IMR-90 (cell line): ENCODE measurements at regions not wholly inside any gene's neighbourhood (a gene's known extent, or its start where the extent isn't known, plus 50 kb on each side); places are given as distances from the start of the nearest gene placed in this dataset.

Experiments
- ATAC-seq: fragments of 200-7000 bp; cut with Tn5 transposase; 2 replicates; pipeline ENCODE4 v1.9.1; 2020; ENCODE audit warnings: low read depth, mild to moderate bottlenecking, moderate library complexity
- BruUV-seq: library from RNA; stranded (reverse); fragments of 400-500 nt; replicated peaks from 2 replicates; lab custom pipeline; 2021; lab: Mats Ljungman, UMichigan
- CTCF ChIA-PET: fragments of 300-600 bp; formaldehyde crosslinking; extraction: SDS; loops from one replicate; lab custom pipeline; 2021; ENCODE audit warnings: antibody characterized with exemption; lab: Yijun Ruan, JAX
- POLR2A ChIA-PET: fragments of 300-600 bp; sonication (Branson Sonifier 250); formaldehyde crosslinking; loops from one replicate; lab custom pipeline; 2022; ENCODE audit warnings: antibody characterized with exemption; ENCODE audit not compliant: unreplicated experiment; lab: Charles Lee
- DNase-seq: peaks from one replicate; pipeline ENCODE4 v3.0.0; 2013
- H2AFZ ChIP-seq: replicated peaks from 2 replicates; pipeline ENCODE3; 2013; ENCODE audit warnings: low read length, mild to moderate bottlenecking; ENCODE audit not compliant: poor library complexity
- H2AK5ac ChIP-seq: 2 replicates; pipeline ENCODE4 v1.6.1; 2013; ENCODE audit warnings: low read depth, low read length, inconsistent platforms
- H2AK9ac ChIP-seq: replicated peaks from 2 replicates; pipeline ENCODE3; 2013; ENCODE audit warnings: mild to moderate bottlenecking, low read depth, low read length, moderate library complexity; ENCODE audit not compliant: poor library complexity
- H2BK120ac ChIP-seq: 2 replicates; pipeline ENCODE4 v1.6.1; 2013; ENCODE audit warnings: low read depth, low read length, inconsistent platforms
- H2BK15ac ChIP-seq: 3 replicates; pipeline ENCODE4 v1.6.1; 2013; ENCODE audit warnings: low read depth, low read length, inconsistent platforms
- H2BK20ac ChIP-seq: 2 replicates; pipeline ENCODE4 v1.6.1; 2013; ENCODE audit warnings: low read depth, mild to moderate bottlenecking, inconsistent platforms, low read length, moderate library complexity
- H2BK5ac ChIP-seq: 2 replicates; pipeline ENCODE4 v1.6.1; 2013; ENCODE audit warnings: mild to moderate bottlenecking, low read depth, low read length, inconsistent platforms; ENCODE audit not compliant: poor library complexity, severe bottlenecking
- H3K14ac ChIP-seq: replicated peaks from 2 replicates; pipeline ENCODE4 v1.6.1; 2013; ENCODE audit warnings: low read depth, low read length, inconsistent platforms
- H3K18ac ChIP-seq: 2 replicates; pipeline ENCODE4 v1.6.1; 2013; ENCODE audit warnings: low read depth, low read length, control low read depth
- H3K23ac ChIP-seq: 2 replicates; pipeline ENCODE4 v1.6.1; 2013; ENCODE audit warnings: low read depth, low read length, inconsistent platforms
- H3K27ac ChIP-seq: 2 replicates; pipeline ENCODE4 v1.5.1; 2013; ENCODE audit warnings: mild to moderate bottlenecking, control low read depth, low read length; ENCODE audit not compliant: insufficient read depth
- H3K27me3 ChIP-seq: 2 replicates; pipeline ENCODE4 v1.6.1; 2013; ENCODE audit warnings: low read length; ENCODE audit not compliant: control insufficient read depth, insufficient read depth
- H3K36me3 ChIP-seq: 2 replicates; pipeline ENCODE4 v1.6.1; 2013; ENCODE audit warnings: low read length, mixed read lengths; ENCODE audit not compliant: control insufficient read depth, insufficient read depth
- H3K4ac ChIP-seq: 2 replicates; pipeline ENCODE4 v1.6.1; 2013; ENCODE audit warnings: low read depth, low read length, inconsistent platforms
- H3K4me1 ChIP-seq: 2 replicates; pipeline ENCODE4 v1.6.1; 2013; ENCODE audit warnings: low read length, mixed read lengths; ENCODE audit not compliant: control insufficient read depth, insufficient read depth
- H3K4me2 ChIP-seq: 2 replicates; pipeline ENCODE4 v1.6.1; 2013; ENCODE audit warnings: low read depth, mild to moderate bottlenecking, control low read depth, low read length, moderate library complexity
- H3K4me3 ChIP-seq: 2 replicates; pipeline ENCODE4 v1.5.1; 2013; ENCODE audit warnings: low read depth, mild to moderate bottlenecking, control low read depth, low read length, moderate library complexity; ENCODE audit not compliant: insufficient read depth
- H3K56ac ChIP-seq: 2 replicates; pipeline ENCODE4 v1.6.1; 2013; ENCODE audit warnings: low read length, inconsistent platforms; ENCODE audit not compliant: insufficient read depth; ENCODE audit errors: extremely low read depth
- H3K79me1 ChIP-seq, 2 experiments: 2 replicates each; pipeline ENCODE4 v1.6.1; 2013; ENCODE audit warnings: low read length in 2 of 2, inconsistent platforms in 1 of 2, low read depth in 1 of 2
- H3K9ac ChIP-seq: 2 replicates; pipeline ENCODE4 v1.6.1; 2013; ENCODE audit warnings: low read depth, low read length, control low read depth
- H3K9me1 ChIP-seq: 2 replicates; pipeline ENCODE4 v1.6.1; 2013; ENCODE audit warnings: low read length, inconsistent platforms; ENCODE audit not compliant: insufficient read depth
- H3K9me3 ChIP-seq: 2 replicates; pipeline ENCODE4 v1.6.1; 2013; ENCODE audit warnings: low read length; ENCODE audit not compliant: control insufficient read depth, insufficient read depth
- H4K20me1 ChIP-seq: 2 replicates; pipeline ENCODE4 v1.6.1; 2013; ENCODE audit warnings: low read length, inconsistent platforms; ENCODE audit not compliant: insufficient read depth
- H4K5ac ChIP-seq: 2 replicates; pipeline ENCODE4 v1.6.1; 2013; ENCODE audit warnings: mild to moderate bottlenecking, low read depth, low read length, control low read depth
- H4K8ac ChIP-seq, 2 experiments: 2 replicates each; pipeline ENCODE4 v1.6.1; 2013; ENCODE audit warnings: low read depth in 2 of 2, low read length in 2 of 2, control low read depth in 1 of 2, inconsistent platforms in 1 of 2
- H4K91ac ChIP-seq: 2 replicates; pipeline ENCODE4 v1.6.1; 2013; ENCODE audit warnings: low read depth, low read length, inconsistent platforms; ENCODE audit not compliant: insufficient read depth
- BHLHE40 ChIP-seq: fragments of 150-350 bp; IDR thresholded peaks from 2 replicates; pipeline ENCODE4 v1.6.1; 2016; ENCODE audit warnings: mild to moderate bottlenecking, low read depth, low read length
- CEBPB ChIP-seq: IDR thresholded peaks from 2 replicates; pipeline ENCODE4 v1.6.1; 2012; ENCODE audit warnings: low read depth, low read length, improper control_type of control experiment
- ELK1 ChIP-seq: fragments of 150-350 bp; IDR thresholded peaks from 2 replicates; pipeline ENCODE4 v1.6.1; 2016; ENCODE audit warnings: low read depth, mild to moderate bottlenecking, low read length, moderate library complexity, borderline replicate concordance
- MXI1 ChIP-seq: IDR thresholded peaks from 2 replicates; pipeline ENCODE4 v1.6.1; 2012; ENCODE audit warnings: low read depth, mild to moderate bottlenecking, low read length, moderate library complexity, borderline replicate concordance
- NFE2L2 ChIP-seq: fragments of 150-350 bp; IDR thresholded peaks from 2 replicates; pipeline ENCODE4 v1.6.1; 2016; ENCODE audit warnings: low read depth, mild to moderate bottlenecking, low read length
- SMC3 ChIP-seq: fragments of 150-350 bp; IDR thresholded peaks from 2 replicates; pipeline ENCODE4 v1.6.1; 2016; ENCODE audit warnings: low read depth, mild to moderate bottlenecking, antibody characterized with exemption, low read length, moderate library complexity
- USF2 ChIP-seq: fragments of 150-350 bp; IDR thresholded peaks from 2 replicates; pipeline ENCODE4 v1.6.1; 2017; ENCODE audit warnings: mild to moderate bottlenecking, antibody characterized with exemption, low read length, low read depth
- WGBS, 2 experiments: methylation state at CpG; one replicate each; pipeline versions ENCODE4 v1.1.5 to v1.1.7; 2013; ENCODE audit warnings: missing lambda C conversion rate in 2 of 2; ENCODE audit not compliant: insufficient read length in 1 of 2; ENCODE audit errors: extremely low coverage in 2 of 2; 5-methylcytosine and 5-hydroxymethylcytosine counted together
- dilution Hi-C: fragments of 300-500 bp; cut with HindIII; formaldehyde crosslinking; loops from one replicate; pipeline ENCODE4 v1.14.3; 2018; ENCODE audit warnings: low sequenced_read_pairs; ENCODE audit not compliant: unreplicated experiment
- in situ Hi-C: fragments of 300-500 bp; cut with MboI; formaldehyde crosslinking; loops from 3 replicates; pipeline ENCODE4 v1.14.3; 2019; ENCODE audit warnings: low sequenced_read_pairs, inconsistent platforms, mixed read lengths
- intact Hi-C: fragments of 100-400 bp; cut with micrococcal nuclease; formaldehyde crosslinking; loops from 2 replicates; pipeline ENCODE4 v1.10.0; 2022

- intact Hi-C loops (no loop called here), in situ Hi-C loops (no loop called here), dilution Hi-C loops (no loop called here)
- Histone ChIP-seq H3K4me3 (no peak overlapping the region), H4K20me1 (no peaks in the 10 kb centered on the region), H2AK9ac (no peak overlapping the region), H2BK5ac (no peak overlapping the region), H3K27me3 (peaks cover 2% of the 10 kb centered on the region; the same call in 1 of the 2 replicates), H3K9me3 (no peaks in the 10 kb centered on the region), H3K14ac (no peak overlapping the region), H4K5ac (no peak overlapping the region), H3K27ac (no peak overlapping the region), H2AK5ac (no peak overlapping the region), H3K18ac (no peak overlapping the region), H3K9me1 (no peaks in the 10 kb centered on the region), H3K36me3 (no peaks in the 10 kb centered on the region), H3K4ac (no peak overlapping the region), H4K91ac (no peak overlapping the region), H3K4me2 (no peak overlapping the region), H2BK20ac (no peak overlapping the region), H3K23ac (no peak overlapping the region), H3K9ac (no peak overlapping the region), H2BK15ac (no peak overlapping the region), H2BK120ac (no peak overlapping the region), H2AFZ (no peak overlapping the region), H3K4me1 (no peaks in the 10 kb centered on the region), H4K8ac (no peak overlapping the region), H3K56ac (no peak overlapping the region), H3K79me1 (no peaks in the 10 kb centered on the region)
- no peak for DNase-seq
- ATAC-seq, result no peak
- POLR2A ChIA-PET, result interaction anchor here (0.5 kb wide), 1 partner anchor 332 kb away, joined by 3 read pairs; no protein-coding TSS in a partner anchor
- no peak for TF ChIP-seq BHLHE40
- TF ChIP-seq ELK1, result no peak
- no peak for TF ChIP-seq USF2
- TF ChIP-seq NFE2L2, result no peak
- no peak for TF ChIP-seq SMC3
- no peak for TF ChIP-seq MXI1
- TF ChIP-seq CEBPB, result no peak
- BruUV-seq, result no TSS peak
- no CpG with 5 or more reads among the region's 1 CpG for WGBS, 2 experiments
- CTCF ChIA-PET, result interaction anchor here (0.6 kb wide), 1 partner anchor 36 kb away, joined by 4 read pairs; no protein-coding TSS in a partner anchor
Observed at GRCh38 chr16:64408699-64409098, 713.2 kb downstream of the CDH11 start.
